ENCODE measurements at regions not wholly inside any gene's neighbourhood (a gene's known extent, or its start where the extent isn't known, plus 50 kb on each side); places are given as distances from the start of the nearest gene placed in this dataset.

- TF ChIP-seq RAD21 (CRISPR knock-in tag; IDR thresholded peaks at IDR 0.05) (no peak), MEF2D (CRISPR knock-in tag; IDR thresholded peaks at IDR 0.05) (no peak), POLR2A (IDR thresholded peaks at IDR 0.05; ENCODE audit: insufficient read depth in 1 of 2, low read depth in 2 of 2, low read length in 2 of 2) (no peak)
- TF ChIP-seq, protein P1, sequence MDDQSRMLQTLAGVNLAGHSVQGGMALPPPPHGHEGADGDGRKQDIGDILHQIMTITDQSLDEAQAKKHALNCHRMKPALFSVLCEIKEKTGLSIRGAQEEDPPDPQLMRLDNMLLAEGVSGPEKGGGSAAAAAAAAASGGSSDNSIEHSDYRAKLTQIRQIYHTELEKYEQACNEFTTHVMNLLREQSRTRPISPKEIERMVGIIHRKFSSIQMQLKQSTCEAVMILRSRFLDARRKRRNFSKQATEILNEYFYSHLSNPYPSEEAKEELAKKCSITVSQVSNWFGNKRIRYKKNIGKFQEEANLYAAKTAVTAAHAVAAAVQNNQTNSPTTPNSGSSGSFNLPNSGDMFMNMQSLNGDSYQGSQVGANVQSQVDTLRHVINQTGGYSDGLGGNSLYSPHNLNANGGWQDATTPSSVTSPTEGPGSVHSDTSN (CRISPR knock-in tag; IDR thresholded peaks at IDR 0.05; ENCODE audit: borderline replicate concordance), result no peak
Observed at GRCh38 chr14:25394791-25395391, 344.9 kb upstream of the STXBP6 start.

Data from HepG2 (cell line).